ENCODE measurements at regions not wholly inside any gene's neighbourhood (a gene's known extent, or its start where the extent isn't known, plus 50 kb on each side); places are given as distances from the start of the nearest gene placed in this dataset.
"Not testable (repeated sequence)": the region's sequence is repeated elsewhere in the genome, so short reads cannot be mapped to it uniquely, and the experiment has no call there.

- Histone ChIP-seq H3K27me3 (ENCODE audit: insufficient read depth in 3 of 3, low read length in 2 of 3) (no peaks in the 10 kb centered on the region), H3K4me3 (no peak overlapping the region), H3K36me3 (ENCODE audit: insufficient read depth in 1 of 2, low read depth in 1 of 2) (no peaks in the 10 kb centered on the region), H3K4me1 (no peaks in the 10 kb centered on the region), H3K27ac (no peak overlapping the region), H3K9me3 (no peaks in the 10 kb centered on the region)
- no peak for DNase-seq
- intact Hi-C loops (cut with DNase I): no loop called here
- no peak for TF ChIP-seq CTCF (IDR thresholded peaks at IDR 0.05)
- no peak for ATAC-seq
- WGBS, 3 donors: 82 to 85% (median 84%) methylated on average over 1 of the region's 1 CpG
Observed at GRCh38 chr13:80881034-80881433, 540.1 kb upstream of the SPRY2 start.

GRCh38 chr13:80877944-80878241, 537.0 kb upstream of the SPRY2 start:
- ATAC-seq (no peak), DNase-seq (no peak)
- intact Hi-C loops (cut with DNase I): no loop called here
- Histone ChIP-seq H3K9me3 (no peaks in the 10 kb centered on the region), H3K36me3 (ENCODE audit: insufficient read depth in 1 of 2, low read depth in 1 of 2) (no peaks in the 10 kb centered on the region), H3K27me3 (ENCODE audit: insufficient read depth in 3 of 3, low read length in 2 of 3) (no peaks in the 10 kb centered on the region), H3K4me3 (no peak overlapping the region), H3K4me1 (no peaks in the 10 kb centered on the region), H3K27ac (no peak overlapping the region)
- TF ChIP-seq CTCF (IDR thresholded peaks at IDR 0.05): no peak

- no peak for TF ChIP-seq CTCF (IDR thresholded peaks at IDR 0.05)
- H3K4me1 ChIP-seq: no peaks in the 10 kb centered on the region
- WGBS, 3 donors: 58 to 67% (median 60%) methylated on average over 3 of the region's 3 CpGs
- no peak for DNase-seq
- H3K27ac ChIP-seq: no peak overlapping the region
- ATAC-seq: no peak
- no peaks in the 10 kb centered on the region for H3K9me3 ChIP-seq
- intact Hi-C loops (cut with DNase I): no loop called here
- H3K4me3 ChIP-seq: no peak overlapping the region
- H3K27me3 ChIP-seq (ENCODE audit: insufficient read depth in 3 of 3, low read length in 2 of 3): no peaks in the 10 kb centered on the region
- H3K36me3 ChIP-seq (ENCODE audit: insufficient read depth in 1 of 2, low read depth in 1 of 2): no peaks in the 10 kb centered on the region
Observed at GRCh38 chr13:80877209-80877943, 536.5 kb upstream of the SPRY2 start.

GRCh38 chr13:80873589-80873988, 532.7 kb upstream of the SPRY2 start:
- Histone ChIP-seq H3K36me3 (ENCODE audit: insufficient read depth in 1 of 2, low read depth in 1 of 2) (no peaks in the 10 kb centered on the region), H3K27me3 (ENCODE audit: insufficient read depth in 3 of 3, low read length in 2 of 3) (no peaks in the 10 kb centered on the region), H3K27ac (no peak overlapping the region), H3K4me1 (no peaks in the 10 kb centered on the region), H3K9me3 (no peaks in the 10 kb centered on the region), H3K4me3 (no peak overlapping the region)
- intact Hi-C loops (cut with DNase I): no loop called here
- WGBS, 3 donors: 89 to 92% (median 91%) methylated on average over 1 of the region's 1 CpG
- ATAC-seq: no peak
- DNase-seq: no peak
- no peak for TF ChIP-seq CTCF (IDR thresholded peaks at IDR 0.05)

- DNase-seq; H3K27ac ChIP-seq; ATAC-seq; H3K4me3 ChIP-seq; H3K36me3 ChIP-seq (ENCODE audit: insufficient read depth in 1 of 2, low read depth in 1 of 2); H3K27me3 ChIP-seq (ENCODE audit: insufficient read depth in 3 of 3, low read length in 2 of 3); intact Hi-C loops (cut with DNase I); H3K4me1 ChIP-seq; H3K9me3 ChIP-seq: not testable (repeated sequence)
- 94 to 98% (median 97%) methylated on average over 7 of the region's 7 CpGs for WGBS, 3 donors
Observed at GRCh38 chr13:80871971-80872370, 531.0 kb upstream of the SPRY2 start.
